Skin epidermis (tissue), 12 donors: ENCODE measurements at regions not wholly inside any gene's neighbourhood (a gene's known extent, or its start where the extent isn't known, plus 50 kb on each side); places are given as distances from the start of the nearest gene placed in this dataset.
"Not testable (repeated sequence)": the region's sequence is repeated elsewhere in the genome, so short reads cannot be mapped to it uniquely, and the experiment has no call there.

ENCODE experiments used
- H3K27ac ChIP-seq, 21 experiments: fragments of 200-600 bp; sonication (generic) in 11 of 21; one replicate each; pipeline ENCODE4 v1.5.0; 2020; ENCODE audit warnings: mild to moderate bottlenecking in 3 of 21, inconsistent platforms in 2 of 21, moderate library complexity in 2 of 21
- H3K4me3 ChIP-seq, 7 experiments: fragments of 200-600 bp; sonication (generic) in 2 of 7; one replicate each; pipeline ENCODE4 v1.5.0; 2020; ENCODE audit warnings: inconsistent platforms in 2 of 7, mild to moderate bottlenecking in 2 of 7, moderate library complexity in 1 of 7

DNA sequence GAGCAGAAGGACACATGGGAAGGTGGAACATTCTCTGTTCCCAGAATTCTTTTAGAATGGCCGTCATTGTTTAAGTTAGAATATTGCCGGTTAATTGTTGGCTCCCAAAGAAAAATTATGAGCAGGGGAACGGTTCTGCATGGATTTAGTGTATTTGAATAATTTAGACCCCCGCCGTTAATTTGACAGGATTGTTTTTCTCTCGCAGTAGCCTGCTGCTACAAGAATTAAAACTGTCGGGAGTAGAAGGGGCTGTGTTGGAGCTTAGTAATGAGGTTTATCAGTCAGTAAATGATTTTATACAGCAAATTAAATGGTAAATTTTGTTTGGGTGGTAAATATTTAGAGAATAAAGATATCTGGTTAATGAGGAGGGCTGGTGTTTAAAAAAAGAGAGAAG lies 431.2 kb upstream of the DYNLRB2 start:
- H3K27ac ChIP-seq = no peak overlapping the region
- no peak overlapping the region for H3K4me3 ChIP-seq

- H3K27ac ChIP-seq = no peak overlapping the region
- no peak overlapping the region for H3K4me3 ChIP-seq
Measured at GRCh38 chr16:80107900-80108299, 432.9 kb upstream of the DYNLRB2 start.

DNA sequence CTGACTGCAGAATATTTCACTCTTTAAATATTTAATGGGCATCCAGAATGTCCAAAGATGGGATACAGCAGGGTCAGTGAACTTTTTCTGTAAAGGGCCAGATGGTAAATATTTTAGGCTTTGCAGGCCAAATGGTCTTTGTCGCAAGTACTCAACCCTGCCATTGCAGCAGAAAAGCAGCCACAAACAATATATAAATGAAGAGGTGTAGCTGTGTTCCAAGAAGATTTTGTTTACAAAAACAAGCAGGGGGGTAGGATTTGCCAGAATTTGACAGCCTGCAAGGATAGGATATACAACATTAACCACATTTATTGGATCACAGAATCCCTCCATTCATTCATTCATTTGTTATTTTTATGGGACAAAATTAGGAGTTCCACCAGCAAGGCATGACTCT lies 435.0 kb upstream of the DYNLRB2 start:
- Histone ChIP-seq H3K4me3 (no peak overlapping the region), H3K27ac (peak overlapping the region in 1 of 21 experiments; percentile 79)

- peak overlapping the region in 13 of 21 experiments; percentile 0 to 79 (median 52) for H3K27ac ChIP-seq
- H3K4me3 ChIP-seq = no peak overlapping the region
Measured at GRCh38 chr16:80105160-80105559, 435.6 kb upstream of the DYNLRB2 start.

GRCh38 chr16:80104401-80104800 lies 436.4 kb upstream of the DYNLRB2 start:
- H3K27ac ChIP-seq = peak overlapping the region in 13 of 21 experiments; percentile 0 to 79 (median 52)

GRCh38 chr16:80103463-80103862 lies 437.3 kb upstream of the DYNLRB2 start:
- Histone ChIP-seq H3K4me3 (no peak overlapping the region), H3K27ac (peak overlapping the region in 9 of 21 experiments; percentile 12 to 79 (median 47))

More at GRCh38 chr16:80104401-80104800, 436.4 kb upstream of the DYNLRB2 start:
- no peak overlapping the region for H3K4me3 ChIP-seq

- Histone ChIP-seq H3K27ac (peak overlapping the region in 4 of 21 experiments; percentile 21 to 63 (median 38)), H3K4me3 (no peak overlapping the region)
Measured at GRCh38 chr16:80100846-80101451, 439.8 kb upstream of the DYNLRB2 start.

GRCh38 chr16:80100186-80100585 lies 440.6 kb upstream of the DYNLRB2 start:
- H3K27ac ChIP-seq = no peak overlapping the region
- H3K4me3 ChIP-seq = no peak overlapping the region

DNA sequence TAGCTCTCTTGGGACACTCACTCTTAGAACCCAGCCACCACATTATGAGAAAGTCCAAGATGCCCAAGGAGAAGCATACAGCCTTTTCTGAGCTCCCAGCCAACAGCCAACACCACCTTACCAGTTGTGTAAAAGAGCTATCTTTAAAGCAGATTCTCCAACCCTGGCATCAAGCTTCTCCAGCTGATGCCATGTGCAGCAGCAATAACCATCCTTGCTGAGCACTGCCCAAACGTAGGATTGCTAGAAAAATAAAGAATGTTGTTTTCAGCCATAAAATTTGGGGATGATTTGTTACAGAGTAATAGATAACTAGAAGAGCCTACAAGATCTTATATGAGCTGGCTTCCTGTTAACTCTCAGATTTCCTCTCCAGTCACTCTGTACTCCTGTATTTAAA lies 443.7 kb upstream of the DYNLRB2 start:
- no peak overlapping the region for H3K27ac ChIP-seq
- no peak overlapping the region for H3K4me3 ChIP-seq

DNA sequence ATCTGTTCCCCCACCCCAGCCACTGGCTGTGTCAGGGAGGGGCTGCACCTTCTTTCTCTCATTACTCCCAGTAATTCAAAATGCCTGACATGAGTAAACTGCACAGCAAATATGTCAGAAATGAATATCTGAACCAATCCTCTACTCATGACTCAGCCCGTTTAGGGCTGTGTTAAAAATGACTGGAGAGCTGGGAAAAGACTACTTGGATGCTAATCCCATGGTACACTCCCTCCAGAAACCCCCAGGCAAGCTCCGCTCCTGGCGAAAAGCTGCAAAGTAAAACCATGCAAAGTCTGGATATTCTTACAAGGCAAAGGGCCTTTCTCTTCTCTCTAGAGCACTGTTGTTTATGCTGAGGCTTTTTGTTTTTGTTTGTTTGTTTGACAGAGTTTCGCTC lies 448.1 kb upstream of the DYNLRB2 start:
- no peak overlapping the region for H3K4me3 ChIP-seq
- peak overlapping the region in 1 of 21 experiments; percentile 2 for H3K27ac ChIP-seq

GRCh38 chr16:80091453-80091852 lies 449.3 kb upstream of the DYNLRB2 start:
- H3K27ac ChIP-seq, H3K4me3 ChIP-seq: not testable (repeated sequence)

GRCh38 chr16:80085606-80086005 lies 455.2 kb upstream of the DYNLRB2 start:
- H3K27ac ChIP-seq = no peak overlapping the region
- H3K4me3 ChIP-seq = no peak overlapping the region

DNA sequence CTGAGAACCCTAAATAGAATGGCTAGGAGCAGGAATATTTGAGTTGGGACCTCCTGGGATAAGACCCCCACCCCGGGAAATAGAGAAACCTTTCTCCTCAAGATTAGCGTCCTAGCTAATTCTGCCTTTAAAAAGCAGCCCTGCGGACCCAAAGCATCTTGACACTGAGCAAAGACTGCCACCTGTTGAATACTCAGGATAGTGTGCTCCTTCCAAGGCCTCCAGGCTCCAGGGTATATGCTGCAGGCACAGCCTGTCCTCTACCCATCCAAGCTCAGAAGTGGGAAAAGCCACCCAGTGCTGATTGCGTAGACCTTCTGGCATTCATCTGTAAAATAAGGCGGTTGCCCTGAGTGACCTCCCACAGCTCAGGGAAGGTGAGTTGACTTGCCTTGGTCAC lies 456.2 kb upstream of the DYNLRB2 start:
- H3K27ac ChIP-seq = peak overlapping the region in 12 of 21 experiments; percentile 45 to 72 (median 56)

DNA sequence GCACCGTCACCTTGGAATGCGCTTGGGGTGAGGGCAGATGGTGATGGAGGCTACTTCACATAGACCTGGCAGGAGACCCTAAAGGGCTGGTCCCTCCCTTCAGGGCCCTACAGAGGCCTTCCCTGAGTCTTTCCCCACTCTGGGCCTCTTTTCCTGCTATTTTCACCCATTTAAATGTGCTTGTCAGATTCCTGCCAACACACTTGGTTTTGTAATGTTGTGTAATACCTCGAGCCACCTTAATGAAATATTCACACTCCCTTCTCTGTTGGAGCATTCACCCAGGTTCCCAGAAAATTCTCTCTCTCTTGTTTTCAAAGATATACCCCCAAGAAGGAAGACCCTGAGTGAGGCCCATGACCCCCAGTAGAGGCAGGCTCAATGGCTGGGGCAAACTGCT lies 456.6 kb upstream of the DYNLRB2 start:
- H3K4me3 ChIP-seq = no peak overlapping the region
- H3K27ac ChIP-seq = peak overlapping the region in 12 of 21 experiments; percentile 45 to 72 (median 56)

More for the DNA sequence above, 456.2 kb upstream of the DYNLRB2 start:
- H3K4me3 ChIP-seq = no peak overlapping the region

DNA sequence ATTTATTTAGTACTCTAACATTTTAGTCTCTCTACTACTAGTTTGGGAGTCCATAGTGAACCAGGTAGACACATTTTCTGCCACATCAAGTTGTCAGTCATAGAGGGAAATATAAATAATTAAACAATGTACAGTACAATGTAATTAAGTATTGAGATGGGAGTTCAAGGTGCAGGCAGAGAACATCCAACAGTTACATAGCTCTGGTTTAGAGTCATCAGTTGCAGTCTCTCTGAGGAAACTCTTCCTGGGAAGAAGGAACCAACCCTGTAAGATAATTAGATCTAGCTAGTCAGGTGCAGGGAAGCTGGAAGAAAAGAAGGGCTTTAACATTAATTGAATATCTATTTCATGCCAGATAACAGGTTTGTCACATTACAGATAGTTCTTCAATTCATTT lies 457.9 kb upstream of the DYNLRB2 start:
- H3K4me3 ChIP-seq = no peak overlapping the region

DNA sequence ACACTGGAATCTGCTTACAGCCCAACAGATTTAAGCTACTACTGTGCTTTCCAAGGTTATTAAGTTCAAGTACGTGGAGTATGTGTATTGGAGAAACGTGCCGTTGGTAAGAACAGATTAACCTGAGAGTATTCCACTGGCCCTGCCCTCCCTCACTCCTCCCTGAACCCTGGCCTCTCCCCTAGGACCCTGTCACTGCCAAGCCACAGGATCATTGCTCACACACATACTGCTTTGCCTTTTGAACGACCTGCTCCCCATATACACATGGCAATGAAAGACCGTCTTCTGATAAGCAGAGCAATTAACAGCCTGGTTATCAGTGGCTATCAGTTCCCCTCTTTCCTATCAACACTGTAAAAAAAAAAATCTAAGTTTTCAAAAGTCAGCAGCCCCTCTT lies 458.9 kb upstream of the DYNLRB2 start:
- H3K4me3 ChIP-seq = no peak overlapping the region
- no peak overlapping the region for H3K27ac ChIP-seq

More for the DNA sequence above, 457.9 kb upstream of the DYNLRB2 start:
- H3K27ac ChIP-seq = no peak overlapping the region

DNA sequence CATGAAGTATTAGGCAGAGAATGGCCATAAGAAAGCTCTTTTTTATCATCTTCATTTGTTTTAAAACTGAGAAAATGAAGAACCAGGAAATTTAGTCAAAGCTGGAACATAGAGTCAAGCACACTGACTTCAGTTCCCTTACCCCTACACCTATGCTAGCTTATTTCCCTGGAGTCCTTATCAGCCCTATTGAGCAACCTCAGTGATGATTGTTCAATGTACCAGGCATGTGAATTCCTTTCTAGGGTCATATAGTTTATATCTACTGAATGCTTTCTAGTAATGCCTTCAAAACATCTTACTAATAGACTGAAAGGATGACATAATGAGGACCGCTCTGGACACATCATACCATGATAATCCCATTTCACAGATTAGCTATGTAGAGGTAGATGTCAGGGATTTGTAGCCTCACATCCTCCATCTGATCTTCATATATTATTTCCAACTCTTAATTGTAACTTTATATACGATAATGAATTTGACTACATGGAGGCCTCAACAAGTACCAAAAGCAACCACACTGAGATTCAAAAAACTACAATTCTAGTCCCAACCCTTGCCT lies 460.4 kb upstream of the DYNLRB2 start:
- H3K27ac ChIP-seq = no peak overlapping the region
- H3K4me3 ChIP-seq = no peak overlapping the region

- Histone ChIP-seq H3K4me3 (no peak overlapping the region), H3K27ac (no peak overlapping the region)
Measured at GRCh38 chr16:80079072-80079471, 461.7 kb upstream of the DYNLRB2 start.

DNA sequence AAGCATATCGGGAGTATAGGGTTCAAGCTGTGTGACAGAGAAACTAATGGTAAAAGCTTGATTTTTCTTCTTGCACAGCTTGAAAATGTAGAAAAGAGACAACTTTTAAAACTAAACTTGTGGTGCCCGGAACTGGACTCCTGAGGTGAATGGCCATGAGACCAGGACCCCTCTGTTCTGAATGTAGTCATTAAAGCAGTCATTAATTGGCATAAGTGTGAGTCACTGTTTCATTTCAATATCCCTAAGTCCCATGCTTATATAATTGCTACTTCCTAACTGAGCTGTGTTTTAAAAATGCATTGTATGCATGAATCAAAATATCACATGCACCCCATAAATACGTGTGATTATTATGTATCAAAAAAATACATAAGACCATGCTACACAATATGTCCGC lies 463.1 kb upstream of the DYNLRB2 start:
- no peak overlapping the region for H3K27ac ChIP-seq
- no peak overlapping the region for H3K4me3 ChIP-seq

DNA sequence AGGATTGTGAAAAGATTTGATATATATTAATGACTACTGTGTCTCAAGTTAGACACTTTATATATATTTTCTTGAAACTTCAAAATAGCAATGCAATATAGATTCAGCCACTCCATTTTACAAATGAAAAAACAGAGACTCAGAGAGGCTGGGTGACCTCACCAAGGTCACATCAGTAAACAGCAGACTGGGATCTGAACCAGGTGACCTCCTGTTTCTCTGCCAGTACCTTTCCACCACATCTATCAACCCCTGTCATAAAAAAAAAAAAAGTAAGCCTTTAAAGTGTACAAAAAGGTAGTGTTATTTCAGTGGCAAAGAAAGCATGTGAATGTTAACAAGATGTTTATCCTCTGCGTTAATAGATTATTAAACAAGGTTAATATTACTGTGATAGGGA lies 466.5 kb upstream of the DYNLRB2 start:
- Histone ChIP-seq H3K4me3 (no peak overlapping the region), H3K27ac (no peak overlapping the region)

GRCh38 chr16:80071964-80072456 lies 468.8 kb upstream of the DYNLRB2 start:
- no peak overlapping the region for H3K27ac ChIP-seq
- no peak overlapping the region for H3K4me3 ChIP-seq
